ENCODE measurements at regions not wholly inside any gene's neighbourhood (a gene's known extent, or its start where the extent isn't known, plus 50 kb on each side); places are given as distances from the start of the nearest gene placed in this dataset.

DNA sequence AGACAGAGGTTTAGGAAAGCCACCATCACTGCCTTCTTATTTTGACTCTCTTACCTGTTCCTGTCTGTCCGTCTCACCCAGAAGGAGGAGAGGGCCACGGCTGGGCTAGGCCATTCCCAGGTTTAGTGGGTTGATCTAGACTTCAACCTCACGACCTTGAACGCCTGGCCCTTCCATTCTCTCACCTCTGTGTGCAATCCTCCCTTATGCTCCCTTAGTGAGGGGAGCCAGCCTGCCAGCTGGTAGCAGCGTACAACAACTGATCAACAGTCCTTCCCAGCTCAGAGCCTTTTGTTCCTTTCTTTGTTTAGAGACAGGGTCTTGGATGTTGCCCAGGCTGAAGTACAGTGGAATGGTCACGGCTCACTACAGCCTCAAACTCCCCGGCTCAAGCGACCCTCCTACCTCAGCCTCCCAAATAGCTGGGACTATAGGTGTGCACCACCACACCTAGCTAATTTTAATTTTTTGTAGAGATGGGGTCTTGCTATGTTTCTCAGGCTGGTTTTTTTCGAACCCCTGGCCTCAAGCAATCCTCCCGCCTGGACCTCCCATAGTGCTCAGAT is 123.9 kb downstream of the ZNF664 start:
- no peak for DNase-seq

DNA sequence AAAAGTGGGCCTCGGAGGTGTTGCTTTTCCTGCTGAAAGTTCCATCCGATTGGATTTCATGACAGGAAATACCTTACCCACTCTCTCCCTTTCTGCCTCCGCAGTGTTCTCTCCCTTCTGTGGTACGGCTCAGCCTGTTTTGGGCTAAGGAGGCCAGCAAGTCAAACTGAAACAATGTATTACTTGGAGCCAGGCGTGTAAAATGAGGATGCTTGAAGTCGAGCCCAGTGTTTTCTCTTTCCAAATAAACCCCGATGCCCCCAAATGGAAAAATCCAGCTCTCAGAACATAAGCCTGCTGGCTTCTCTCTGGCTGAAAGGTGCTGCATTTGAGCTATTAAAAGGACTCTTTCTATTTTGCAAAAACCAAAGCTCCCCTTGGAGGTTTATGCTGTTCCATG is 124.7 kb downstream of the ZNF664 start:
- DNase-seq = no peak

DNA sequence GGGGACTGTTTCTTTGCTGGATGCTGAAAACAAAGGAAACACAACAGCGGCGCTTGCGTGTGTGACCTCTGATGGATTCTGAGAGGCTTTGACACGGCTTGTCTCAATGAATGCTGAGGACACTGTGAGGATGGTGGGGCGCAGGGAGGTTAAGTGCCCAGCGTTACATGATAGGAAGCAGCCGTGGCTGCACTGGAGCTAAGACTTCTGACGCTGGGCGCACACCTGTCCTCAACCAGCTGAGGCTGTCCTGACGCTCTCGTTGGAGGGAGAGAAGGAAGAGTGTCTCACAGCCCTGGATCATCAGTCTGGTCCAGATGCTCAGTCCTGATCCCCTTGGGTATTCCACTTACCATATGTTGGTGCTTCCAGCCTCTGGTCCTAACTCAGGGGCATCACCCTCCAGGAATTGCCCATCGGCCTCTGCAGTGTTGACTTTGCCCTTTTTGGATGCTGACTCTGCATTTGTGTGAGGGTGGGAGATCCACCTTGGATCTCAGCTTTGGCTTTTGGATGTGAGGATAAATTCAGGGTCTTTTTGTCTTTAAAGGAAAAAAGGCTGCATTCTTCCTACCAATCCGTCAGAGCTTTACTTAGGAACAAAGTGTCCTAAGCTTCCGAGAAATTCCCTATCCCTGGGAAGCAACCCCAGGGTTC is 125.2 kb downstream of the ZNF664 start:
- peak; percentile 62 for DNase-seq

DNA sequence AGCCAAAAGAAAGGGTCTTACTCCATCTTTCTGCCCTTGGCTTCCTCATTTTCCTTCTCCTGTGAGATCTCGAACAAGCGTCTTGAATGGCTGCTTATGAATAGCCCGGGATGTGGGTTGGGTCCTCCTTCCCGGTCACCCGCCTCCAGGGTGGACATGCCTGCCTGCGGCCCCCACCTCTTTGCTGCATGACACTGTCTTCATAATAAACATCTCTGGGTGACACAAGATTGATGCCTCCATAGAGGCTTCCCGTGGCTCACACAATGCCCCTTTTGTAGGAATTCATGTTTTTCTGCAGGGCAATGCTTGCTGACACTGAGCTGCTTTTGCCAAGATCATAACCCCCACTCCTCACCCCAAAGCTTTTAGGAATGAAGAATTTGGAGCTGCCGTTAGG is 125.9 kb downstream of the ZNF664 start:
- DNase-seq = no peak

DNA sequence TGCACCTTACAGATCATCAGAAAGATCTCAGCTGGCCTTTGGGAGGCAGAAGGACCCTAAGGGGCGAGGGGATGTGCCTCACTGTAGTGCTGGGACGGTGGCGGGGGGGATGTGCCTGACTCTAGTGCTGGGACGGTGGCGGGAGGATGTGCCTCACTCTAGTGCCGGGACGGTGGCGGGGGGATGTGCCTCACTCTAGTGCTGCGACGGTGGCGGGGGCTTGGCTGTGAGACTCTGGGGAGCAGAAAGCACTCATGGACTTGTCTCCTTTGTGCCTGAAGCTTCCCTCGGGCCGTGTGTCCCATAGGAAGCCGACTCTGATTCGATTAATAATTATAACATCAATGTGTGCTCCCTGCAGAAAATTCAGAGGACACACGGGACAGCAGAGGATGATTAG is 126.6 kb downstream of the ZNF664 start:
- DNase-seq = no peak

DNA sequence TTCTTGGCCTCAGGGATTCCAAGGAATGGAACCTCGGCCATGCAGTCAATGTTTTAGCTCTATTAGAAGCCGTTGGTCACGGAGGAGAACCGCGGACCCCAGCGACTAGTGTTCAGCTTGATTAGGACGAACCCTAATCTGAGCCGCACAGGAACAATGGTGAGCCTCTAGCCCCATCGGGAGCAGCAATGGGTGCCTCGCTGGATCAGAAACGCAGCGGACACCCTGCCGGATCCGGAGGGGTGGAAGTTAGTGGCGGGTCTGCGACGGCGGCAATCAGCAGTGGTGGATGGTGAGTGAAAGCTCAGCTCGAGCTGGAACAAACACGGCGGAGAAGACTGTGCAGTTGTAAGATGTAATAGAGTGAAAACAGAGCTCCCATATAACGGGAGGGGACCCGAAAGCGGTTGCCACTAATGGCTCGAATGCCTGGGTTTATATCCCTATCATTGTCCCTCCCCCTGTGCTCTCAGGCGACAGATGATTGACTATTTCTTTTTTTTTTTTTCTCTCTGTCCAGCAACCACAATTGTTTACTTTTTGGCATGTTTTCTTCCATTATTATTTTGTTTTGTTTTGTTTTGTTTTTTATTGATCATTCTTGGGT is 127.7 kb downstream of the ZNF664 start:
- no peak for DNase-seq

DNA sequence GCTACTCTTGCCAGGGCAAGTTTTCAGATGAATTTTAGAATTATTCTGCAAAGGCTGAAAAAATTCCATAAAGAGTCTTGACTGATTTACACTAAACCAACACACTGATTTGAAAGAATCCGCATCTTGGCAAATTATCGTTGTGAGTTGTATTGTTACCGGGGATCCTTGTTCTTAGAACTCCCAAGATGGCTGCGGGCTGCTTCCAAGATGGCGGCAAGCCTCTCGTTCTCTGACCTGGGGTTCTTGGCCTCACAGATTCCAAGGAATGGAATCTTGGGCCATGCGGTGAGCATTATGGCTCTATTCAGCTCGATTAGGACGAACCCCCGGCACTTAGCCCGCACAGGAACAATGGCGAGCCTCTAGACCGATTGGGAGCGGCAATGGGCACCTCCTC is 132.5 kb downstream of the ZNF664 start:
- no peak for DNase-seq

DNA sequence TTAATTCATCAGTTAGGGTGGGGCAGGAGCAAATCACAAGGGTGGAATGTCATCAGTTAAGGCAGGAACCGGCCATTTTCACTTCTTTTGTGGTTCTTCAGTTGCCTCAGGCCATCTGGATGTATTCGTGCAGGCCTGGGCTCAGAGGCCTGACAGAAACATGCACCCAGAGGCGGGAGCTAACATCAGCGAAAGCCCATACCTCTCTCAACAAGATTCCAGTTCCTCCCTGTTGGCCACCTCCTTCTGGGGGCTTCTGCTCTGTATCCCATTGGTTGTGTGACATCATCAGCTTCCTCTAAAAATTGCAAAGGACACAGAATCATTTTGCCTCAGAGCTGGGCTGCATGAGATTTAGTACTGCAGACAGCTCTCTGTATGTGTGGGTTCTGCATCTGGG is 134.3 kb downstream of the ZNF664 start:
- DNase-seq = no peak

DNA sequence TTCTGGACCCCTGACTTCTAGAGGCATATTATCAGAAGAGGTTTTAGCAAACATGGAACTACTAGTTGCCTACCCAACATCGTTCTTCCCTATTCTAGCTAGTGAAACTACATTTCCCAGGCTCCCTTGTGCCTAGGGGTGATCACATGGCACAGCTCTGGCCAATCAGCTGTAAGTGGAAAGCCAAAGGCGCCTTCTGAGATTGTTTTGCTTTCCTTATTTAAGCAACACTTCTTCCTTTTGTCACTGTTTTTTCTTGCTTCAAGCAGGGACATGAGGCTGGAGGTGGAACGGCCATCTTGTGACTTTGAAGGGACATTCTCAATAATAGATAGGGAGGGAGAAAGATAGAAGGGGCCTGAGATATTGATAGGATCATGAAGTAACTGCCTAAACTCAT is 136.7 kb downstream of the ZNF664 start:
- DNase-seq = peak; percentile 27

DNA sequence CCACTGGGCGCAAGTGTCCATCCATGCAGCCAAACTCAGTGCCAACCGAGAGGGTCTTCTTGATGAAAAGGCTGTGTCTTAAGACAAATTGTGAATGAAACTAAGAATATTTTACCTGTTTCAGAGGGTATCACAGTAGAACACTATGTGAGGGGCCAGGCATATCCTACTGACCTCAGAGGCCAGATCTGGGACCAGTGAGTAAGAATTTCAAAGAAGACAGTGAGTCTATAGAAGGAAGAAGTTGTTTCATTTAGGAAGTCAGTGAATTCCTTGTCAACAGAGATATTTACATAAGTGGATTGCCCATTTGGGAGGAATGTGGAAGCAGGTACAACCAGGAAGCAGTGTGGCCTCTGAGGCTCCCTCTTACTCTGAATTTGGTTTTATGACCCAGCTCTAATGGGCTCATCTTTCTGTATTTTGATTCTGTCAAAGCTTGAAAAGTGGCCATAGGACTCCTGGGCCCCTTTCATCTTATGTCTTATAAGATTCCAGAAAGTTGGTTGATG is 137.4 kb downstream of the ZNF664 start:
- DNase-seq = no peak

DNA sequence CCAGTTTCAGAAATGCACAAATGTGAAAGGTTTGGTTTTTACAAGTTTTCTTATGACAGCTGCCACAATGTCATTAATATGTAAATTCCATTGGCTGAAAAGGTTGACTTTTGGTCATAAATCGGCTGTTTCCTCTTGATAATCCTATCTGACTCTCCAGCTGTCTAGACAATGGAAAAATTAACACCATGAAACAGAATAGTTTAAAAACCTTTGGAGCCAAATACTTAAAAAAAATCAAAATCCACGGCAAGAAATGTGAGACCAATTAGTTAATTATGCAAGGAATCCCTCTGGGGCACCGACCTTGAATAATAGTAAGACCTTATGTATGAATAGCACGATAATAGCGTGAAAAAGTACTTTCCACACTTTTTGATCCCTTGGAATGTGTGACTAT is 138.0 kb downstream of the ZNF664 start:
- no peak for DNase-seq

DNA sequence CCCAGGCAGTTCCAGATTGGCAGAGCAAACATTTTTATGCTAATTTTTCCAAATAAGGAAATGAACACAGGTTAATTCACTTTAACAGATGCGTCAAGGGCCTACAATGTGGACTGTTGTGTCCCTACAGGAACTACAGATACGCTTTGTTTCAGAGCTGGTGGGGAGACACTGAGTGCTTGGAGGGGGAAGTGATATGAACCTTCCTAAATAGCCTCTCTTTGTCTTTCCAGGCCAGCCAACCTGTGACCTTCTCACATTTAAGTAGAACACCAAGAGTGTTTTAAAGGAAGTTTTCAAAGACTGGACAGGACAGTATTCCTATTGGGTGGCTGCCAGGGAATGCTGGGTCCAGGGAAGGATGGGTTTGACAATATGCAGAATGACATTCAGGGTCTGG is 141.3 kb downstream of the ZNF664 start:
- DNase-seq = no peak

DNA sequence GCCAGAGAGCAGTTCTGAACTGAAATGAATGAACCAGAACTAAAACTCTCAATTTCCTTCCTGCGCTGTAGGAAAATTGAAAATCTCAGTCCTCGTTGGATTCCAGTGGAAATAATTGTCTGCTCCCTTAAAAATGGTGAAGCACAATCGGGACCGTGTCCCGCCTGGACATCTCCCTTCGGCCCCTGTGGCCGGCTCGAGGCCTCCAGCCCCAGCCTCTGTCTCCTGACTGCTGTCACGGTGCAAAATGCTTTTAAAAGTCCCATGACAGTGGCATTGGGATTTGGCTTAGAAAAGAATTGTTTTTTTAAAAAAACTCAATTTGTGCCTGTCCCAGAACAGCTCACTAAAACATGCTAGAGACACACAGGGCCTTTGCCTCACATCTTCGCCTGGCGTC is 142.5 kb downstream of the ZNF664 start:
- DNase-seq = no peak

DNA sequence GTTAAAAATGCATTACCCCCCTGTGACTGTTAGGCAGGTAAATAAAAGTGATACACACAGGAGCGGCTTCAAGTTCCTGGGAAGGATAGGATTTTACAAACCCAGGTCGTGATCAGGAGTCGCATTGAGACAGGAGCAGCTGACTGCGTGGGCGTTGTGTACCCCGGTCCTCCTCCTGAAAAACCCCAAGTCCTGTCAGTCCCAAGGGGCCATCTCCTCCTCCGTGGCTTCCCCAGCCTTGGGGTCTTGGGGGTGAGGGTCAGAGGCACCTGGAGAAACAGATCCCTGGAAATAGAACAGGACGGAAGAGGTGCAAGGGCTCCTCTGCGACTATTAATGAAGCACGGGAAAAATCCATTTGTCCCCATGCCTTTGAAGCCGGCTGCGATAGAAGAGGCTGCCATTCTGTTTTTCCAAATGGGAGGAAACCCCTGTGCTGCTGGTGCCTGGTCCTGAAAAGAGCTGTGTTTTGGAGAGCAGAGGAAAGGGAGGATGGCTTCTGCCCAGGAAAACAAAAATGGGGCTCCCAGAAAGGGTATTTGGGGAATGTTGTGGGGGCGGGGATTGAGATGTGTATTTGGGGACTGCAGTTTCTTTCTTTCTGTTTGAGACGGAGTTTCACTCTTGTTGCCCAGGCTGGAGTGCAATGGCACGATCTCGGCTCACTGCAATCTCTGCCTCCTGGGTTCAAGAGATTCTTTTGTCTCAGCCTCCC is 143.1 kb downstream of the ZNF664 start:
- DNase-seq = no peak

DNA sequence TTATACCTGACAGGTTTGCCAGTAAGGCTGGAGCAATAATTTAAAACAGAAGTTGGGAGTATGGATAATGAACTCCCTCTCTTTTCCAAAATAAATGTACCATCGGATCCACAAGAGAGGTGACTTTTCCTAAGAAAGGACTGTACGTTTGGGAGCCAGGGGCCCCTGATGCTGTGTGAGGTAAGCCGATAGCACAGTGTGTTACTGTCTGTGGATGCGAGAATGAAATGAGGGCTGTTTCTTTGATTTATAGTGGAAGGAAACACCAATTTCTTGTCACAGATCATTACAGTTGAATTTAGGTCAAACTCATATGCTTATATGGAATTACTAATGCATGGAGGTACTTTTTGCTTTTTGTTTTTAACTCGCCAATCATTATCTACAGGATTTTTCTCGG is 147.7 kb downstream of the ZNF664 start:
- no peak for DNase-seq

DNA sequence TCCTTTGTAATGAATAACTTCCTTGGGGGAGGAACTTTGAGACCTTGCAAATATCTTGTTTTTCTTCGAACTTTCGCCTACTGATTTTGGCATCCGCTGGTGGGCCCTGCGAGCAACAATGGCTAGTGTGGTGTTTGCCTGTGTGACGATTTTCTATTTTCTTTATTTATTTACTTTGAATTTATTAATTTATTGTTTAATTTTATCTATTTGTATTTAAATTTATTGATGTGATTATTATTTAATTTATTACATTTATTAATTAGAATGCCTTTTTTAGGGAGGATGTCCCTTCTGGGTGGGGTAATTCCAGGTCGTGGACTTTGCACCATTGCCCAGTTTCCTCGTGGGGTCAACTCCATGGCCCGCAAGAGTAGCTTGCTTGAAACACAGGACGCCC is 149.7 kb downstream of the ZNF664 start:
- no peak for DNase-seq

DNA sequence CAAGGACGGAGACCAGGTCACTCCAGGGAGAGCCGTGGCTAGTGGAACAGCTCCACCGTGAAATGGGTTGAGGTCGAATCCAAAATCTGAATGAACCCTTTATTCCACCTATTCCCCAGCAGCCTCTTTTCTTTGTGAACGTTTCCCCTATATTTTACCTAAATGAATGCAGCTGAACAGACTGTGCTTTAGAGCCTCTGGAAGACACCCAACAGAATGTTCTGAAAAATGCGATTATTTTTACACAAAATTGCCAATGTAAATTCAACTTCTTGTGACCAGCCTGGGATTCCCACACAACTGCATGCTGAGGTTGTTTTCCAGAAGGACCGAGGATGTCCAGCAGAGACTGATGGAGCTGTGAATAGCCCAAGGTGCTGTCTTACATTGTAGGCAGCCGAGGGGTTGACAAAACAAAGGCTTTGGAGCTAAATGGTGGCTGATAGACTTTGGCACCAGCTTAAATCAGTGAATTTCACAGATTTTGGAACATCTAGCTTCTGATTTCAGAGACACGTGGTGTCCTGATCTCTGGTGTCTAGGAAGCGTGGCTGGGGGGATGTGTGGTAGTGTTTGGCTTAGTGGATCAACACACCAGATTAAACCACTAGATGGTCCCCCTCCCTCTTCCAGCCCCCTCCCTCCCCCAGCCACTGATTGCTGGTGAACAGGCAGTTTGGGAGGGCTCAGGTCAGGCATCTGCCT is 150.4 kb downstream of the ZNF664 start:
- DNase-seq = no peak

DNA sequence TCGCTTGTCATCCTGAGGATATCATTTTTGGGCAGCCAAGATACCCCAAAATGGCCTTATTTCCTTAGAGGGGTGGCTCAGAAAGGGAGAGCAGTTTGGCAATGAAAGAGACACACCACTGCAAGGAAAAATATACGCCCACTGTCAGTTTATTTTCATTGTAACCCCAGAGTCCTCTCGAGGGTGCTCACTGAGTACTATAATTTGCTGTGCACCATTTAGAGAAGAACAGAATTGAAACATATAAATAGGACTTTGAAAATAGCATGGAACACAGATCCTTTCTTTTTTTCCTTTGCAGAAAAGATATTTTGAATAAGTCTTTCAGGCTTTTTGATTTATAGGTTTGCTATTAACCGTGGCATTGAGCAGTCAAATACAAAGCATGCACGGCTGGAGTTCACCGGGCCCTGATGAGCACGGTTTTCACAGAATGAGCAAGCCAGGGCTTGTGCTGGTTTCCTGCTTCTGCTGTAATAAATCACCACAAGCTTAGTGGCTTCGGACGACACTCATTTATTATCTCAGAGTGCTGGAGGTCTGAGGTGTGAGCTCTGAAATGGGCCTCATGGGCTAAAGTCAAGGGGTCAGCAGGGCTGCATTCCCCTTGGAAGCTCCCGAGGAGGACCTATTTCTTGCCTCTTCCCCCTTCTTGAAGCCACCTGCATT is 152.3 kb downstream of the ZNF664 start:
- DNase-seq = peak; percentile 5

DNA sequence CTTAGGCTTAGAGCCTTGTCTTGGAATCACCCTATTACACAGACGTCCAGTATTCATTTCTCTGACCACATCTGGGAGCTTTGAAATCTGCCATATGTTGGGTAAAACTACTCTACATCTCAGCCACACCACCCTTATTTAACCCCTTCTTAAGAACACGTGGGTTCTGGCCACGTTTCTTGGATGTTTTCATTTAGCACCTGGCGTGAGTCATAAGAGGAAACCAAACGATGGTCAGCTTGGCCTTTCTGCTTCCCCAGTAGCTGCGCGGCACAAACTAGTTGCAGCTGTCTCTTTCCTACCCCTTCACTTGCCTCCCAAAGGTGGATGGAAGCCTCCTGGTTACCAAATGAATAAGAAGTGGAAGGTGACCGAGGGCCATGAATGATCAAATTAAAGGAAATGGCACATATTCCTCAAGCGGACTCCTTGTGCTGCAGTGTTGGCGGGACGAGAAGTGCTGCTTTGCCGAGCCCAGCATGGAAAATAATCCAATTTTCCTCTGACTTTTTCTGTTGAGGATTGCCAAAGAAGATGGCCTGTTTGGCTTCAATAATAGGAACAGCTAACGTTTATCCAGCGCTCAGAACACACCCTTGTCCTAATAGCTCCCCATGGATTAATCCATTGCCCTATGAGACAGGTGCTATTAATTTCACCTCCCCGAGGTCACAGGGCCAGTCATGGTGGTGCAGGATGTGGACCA is 154.1 kb downstream of the ZNF664 start:
- DNase-seq = no peak

DNA sequence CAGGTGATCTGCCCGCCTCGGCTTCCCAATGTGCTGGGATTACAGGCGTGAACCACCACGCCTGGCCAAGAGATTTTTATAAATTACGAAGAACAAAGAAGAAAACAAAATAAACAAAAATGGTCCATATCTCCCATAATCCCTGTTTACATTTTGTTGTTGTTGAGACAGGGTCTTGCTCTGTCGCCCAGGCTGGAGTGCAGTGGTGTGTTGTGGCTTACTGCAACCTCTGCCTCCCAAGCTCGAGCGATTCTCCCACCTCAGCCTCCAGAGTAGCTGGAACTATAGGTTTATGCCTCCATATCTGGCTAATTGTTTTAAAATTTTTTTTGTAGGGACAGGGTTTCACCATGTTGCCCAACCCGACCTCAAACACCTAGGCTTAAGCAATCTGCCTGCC is 156.1 kb downstream of the ZNF664 start:
- DNase-seq = no peak

DNA sequence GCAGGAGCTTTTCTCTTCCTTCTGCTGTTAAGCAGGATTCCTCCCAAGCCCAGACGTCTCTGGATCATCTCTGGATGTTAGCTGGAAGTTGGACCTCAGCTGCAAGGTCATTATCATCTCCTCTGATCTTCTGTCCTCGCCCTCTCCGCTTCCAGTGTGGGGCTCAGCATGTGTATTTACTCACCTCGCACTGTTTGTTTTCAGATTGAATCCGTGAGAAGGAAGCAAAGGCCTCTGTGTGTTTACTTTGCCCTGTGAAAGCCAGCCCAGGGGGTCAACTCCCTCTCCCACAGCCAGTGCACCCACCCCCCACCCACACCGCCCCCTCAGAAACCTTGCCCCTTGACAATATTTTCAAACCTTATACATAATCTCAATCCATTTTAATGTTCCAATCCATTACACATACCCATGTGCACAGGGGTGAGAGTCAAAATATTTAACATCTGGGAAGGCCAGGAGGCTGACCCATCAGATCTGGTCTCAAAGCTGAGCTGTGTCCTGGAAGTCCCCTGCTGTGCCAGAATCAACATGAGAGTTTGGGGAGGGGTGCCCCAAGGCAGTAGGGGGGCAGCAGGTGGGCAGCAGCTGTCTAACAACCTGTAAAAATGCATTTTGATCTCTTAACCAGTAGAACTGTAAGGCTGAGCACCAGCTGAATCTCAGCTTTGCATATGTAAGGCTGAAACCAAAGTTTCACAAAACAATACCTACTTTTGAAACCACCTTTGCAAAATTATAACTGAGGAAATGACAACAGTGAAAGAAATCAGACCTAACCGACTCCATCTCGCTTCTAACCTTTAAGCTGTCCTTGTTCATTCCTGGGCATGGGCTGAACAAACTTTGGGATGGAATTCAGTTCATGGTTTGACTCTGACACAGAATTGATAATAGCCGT is 157.9 kb downstream of the ZNF664 start:
- DNase-seq = no peak

Data from NCI-H2171 treated with DMSO at 0.1 percent for 48 hours (cell line).